AML-193 (cell line): ENCODE measurements at regions not wholly inside any gene's neighbourhood (a gene's known extent, or its start where the extent isn't known, plus 50 kb on each side); places are given as distances from the start of the nearest gene placed in this dataset.

Source experiments
- DNase-seq, 2 experiments: peaks; one replicate each; lab custom pipeline; 2025; lab: John Stamatoyannopoulos, UW

DNA sequence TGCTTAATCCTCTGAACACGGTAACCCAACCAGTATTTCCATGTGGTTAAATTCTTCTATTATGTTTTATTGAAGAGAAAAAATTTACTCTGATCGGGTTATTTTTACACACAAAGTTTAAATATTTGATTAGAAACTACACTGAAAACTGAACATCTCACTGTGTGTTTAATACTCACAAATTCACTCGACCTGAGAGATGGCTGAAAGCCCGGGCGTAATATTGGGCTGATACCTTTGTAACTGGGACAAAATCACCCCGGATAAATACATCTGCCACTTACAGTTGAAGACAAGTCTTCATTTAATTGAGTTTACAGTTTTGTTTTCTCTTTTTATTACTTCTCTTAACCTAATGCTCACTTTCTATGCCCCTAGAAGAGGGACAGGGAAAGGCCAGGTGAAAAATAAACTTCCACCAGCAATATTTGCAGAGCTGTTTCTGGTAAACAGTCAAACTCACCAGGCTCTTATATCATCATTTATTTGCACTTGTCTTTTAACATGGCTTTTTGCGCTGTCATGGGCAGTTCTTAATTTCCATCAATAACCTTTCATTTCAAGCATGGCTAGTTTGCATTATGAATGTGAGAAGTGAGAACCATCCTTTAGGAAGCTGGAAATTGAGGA lies 145.6 kb upstream of the TMCO5A start:
- no peak for DNase-seq

- DNase-seq = no peak
Measured at GRCh38 chr15:37789397-37789786, 145.0 kb upstream of the TMCO5A start.

GRCh38 chr15:37789881-37790280 lies 144.6 kb upstream of the TMCO5A start:
- no peak for DNase-seq

GRCh38 chr15:37791693-37792092 lies 142.7 kb upstream of the TMCO5A start:
- DNase-seq = no peak

GRCh38 chr15:37792351-37792750 lies 142.1 kb upstream of the TMCO5A start:
- no peak for DNase-seq

DNA sequence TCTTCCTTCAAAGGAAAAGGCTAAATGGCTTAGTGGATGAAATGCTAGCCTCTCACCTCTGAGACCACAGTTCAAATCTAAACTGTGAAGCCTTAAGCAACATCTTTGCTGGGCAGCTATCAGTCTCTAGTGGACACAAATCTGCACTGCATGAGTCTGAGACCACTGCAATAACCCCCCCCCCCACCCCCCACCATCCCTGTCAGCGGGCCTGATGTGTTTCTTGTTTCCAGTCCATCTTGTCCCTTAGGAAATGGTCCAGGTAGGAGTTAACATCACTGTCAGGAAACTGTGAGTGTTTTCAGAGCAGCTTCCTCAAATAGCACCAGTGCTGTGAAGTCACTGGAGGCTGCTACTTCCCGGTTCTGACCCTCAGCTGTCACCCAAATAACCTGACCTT lies 140.6 kb upstream of the TMCO5A start:
- no peak for DNase-seq

DNA sequence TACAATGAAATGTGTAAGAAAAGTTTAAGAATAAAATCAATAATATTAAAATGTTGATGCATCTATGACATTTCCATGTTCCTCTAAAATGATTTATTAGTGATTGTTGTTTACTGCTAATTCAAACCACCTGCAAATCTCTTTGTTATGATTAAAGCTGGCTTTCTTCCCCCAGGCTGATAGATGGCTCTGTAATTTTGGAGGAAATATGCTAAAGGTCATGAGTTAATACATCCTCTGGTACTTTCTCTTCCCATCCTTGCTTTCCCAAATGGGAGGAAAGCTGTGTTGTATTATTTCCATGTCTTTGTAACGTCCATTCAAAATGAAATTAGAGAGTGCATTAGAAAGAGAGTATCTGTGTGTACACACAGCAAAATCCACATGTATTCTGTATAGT lies 139.5 kb upstream of the TMCO5A start:
- DNase-seq = no peak

GRCh38 chr15:37801529-37801928 lies 132.9 kb upstream of the TMCO5A start:
- DNase-seq = no peak

DNA sequence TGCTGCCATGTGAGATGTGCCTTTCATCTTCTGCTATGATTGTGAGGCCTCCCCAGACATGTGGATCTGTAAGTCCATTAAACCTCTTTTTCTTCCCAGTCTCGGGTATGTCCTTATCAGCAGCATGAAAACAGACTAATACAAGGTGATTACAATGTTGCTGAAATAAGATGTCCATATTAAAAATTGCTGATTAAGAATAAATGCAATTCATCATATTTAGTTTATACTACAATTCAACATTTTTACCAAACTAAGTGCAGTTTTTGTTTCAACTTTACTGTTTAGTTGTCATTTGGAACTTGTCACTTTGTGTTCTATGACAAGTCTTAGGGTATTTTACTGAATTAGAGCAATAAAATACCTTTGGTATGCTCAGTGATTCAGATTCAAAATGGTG lies 127.6 kb upstream of the TMCO5A start:
- DNase-seq = no peak

DNA sequence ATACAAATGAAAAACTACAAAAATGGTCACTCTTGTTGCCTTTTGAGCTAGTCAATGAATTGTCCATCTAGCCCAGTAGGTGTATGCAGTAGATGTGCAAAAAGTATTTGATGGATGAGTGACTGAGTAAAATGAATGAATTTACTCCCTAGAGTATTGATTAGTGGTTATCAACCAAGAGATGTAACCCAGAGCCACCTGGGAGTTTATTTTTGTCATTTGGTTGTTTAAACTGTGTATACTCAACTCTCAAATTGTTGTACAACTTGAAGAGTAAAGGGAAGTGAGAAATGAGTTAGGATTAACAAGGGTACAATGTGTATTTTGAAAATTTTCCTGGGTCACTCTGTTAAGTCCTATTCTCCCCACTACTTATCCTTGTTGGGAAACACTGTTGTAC lies 124.1 kb upstream of the TMCO5A start:
- DNase-seq = no peak

DNA sequence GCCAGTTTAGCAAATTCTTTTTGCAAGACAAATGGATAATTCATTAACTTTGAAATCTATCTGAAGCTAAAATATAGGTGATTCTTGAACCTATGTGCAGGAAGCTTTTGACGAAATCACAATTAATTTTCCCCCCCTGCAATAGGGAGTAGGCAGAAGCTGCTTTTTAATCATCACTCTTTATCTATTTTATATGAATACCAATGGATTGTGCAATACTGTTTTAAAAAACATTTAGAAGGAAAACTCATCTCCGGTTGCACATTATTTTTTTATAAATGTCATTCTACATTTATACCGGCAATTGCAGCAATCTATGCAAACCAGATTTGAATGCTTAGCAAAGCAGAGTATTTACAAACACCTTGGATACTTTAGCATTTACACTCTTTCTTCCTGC lies 121.1 kb upstream of the TMCO5A start:
- no peak for DNase-seq

DNA sequence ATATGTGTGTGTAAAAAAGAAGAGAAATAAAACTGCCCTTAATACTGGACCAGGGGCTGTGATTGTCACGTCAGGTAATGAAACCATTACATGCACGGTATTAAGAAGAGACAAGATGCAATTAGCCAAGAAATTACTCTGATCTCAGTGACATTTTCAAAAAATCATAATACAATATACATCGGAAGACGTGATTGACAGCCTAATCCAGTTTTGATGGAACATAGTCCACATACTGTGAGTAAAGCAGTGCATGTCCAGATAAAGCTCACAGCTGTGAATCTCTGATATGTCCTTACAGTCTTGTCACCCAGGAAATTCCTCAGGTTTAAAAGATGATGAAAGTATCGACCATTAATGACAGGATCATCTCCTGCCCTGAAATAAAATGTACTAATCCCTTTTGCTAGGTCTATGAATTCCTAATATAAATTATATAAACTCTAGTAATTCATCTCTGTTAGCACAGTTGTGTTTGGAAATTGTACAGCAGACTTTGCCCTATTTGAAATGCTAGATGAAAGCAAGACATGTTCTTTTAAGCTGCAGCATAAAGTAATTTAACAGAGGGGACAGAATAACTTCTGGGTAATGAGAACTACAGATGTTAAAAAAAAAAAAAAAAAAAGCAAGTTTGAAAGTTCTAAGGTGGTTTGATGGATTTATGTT lies 119.5 kb upstream of the TMCO5A start:
- DNase-seq = no peak

DNA sequence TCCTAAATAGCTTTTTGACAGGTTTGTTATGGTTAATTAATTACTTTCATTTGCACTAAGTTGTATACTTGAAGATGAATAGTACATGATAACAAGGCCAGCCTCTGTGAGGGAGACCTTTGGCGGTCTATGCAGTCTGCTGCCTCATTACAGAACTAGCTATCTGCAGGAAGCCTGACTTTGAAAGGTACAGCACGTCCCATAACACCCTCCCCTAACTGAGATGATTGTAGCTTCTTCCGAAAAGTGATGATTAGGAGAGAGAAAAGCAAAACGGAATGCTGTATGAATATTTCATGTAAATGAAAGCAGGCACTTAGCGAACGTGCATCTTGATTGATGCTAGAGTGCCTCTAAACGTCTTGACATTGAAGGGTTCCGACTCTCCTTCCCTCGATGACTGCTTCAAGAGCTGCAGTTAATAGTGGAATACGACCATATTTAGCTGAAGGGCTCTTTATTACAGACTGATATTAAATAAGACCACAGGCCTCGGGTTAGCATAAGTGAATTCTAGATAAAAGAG lies 116.2 kb upstream of the TMCO5A start:
- DNase-seq = no peak

DNA sequence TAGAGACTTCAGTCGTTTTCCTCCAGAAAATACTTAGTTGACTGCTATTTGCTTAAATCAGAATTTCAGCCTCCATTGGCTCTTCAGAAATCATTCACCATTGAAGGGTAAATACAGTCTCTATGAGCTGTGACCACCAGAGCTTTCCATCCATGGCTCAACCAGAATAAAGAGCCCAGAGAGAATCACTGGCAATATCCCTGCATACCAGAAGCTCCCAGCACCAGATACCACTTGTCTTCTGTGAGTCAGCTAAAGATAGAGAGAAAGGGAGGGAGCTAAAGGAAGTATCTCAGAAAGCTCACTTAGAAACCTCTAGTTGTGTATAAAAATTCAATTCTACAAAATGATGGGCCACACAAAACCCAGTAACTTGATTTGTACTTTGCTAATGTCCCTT lies 115.2 kb upstream of the TMCO5A start:
- DNase-seq = no peak

- no peak for DNase-seq
Measured at GRCh38 chr15:37820380-37821128, 113.9 kb upstream of the TMCO5A start.

GRCh38 chr15:37823601-37824275 lies 110.7 kb upstream of the TMCO5A start:
- DNase-seq = no peak

DNA sequence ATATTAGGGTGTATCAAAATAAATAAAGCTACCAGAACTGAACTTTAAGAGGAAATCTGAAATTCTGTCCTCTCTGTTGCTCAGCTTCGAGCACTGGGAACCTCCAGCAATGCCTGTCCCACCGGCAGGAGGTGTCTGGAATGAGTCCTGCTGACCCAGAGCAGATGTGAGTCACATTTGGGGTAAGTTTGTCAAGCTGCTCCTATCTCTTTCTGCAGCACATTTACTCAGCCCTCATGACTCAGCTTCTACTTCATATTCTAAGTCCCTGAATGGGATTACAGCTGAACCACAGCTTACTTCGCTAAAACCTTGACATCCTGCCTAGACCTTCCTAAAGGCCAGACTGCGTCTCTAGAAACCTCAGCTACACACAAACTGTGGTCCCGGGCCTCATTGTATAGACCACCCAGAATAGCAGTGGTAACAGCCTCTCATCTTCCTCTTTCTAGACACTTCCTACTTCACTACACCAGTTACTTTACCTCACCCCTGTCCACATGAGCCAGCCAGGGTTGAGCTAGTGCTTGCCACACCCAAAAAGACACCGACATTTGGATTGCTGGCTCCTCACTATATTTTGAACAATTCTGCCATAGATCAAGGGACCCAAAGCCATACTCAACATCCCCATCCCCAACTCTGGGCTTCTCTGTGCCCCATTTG lies 109.6 kb upstream of the TMCO5A start:
- DNase-seq = no peak

GRCh38 chr15:37837276-37837675 lies 97.2 kb upstream of the TMCO5A start:
- DNase-seq = no peak

DNA sequence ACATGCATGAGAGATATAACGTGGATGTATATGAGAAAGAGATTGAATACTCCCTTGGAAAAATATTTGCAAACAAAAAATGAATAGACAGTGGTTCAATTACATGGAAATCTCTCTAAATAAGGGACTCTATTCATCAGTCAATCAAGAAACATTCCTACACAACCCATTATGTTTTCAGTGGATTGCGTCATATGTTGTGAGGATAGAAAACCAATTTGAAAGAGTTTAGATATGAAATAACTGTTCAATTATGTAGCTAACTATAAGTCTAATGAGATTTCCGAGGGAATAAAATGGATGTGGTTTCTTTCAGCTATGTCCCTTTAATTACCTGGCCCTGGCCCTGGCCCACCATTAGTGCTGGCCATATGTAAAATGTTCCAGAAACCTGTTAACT lies 86.7 kb upstream of the TMCO5A start:
- no peak for DNase-seq

GRCh38 chr15:37856109-37856508 lies 78.3 kb upstream of the TMCO5A start:
- DNase-seq = no peak

GRCh38 chr15:37860896-37861295 lies 73.5 kb upstream of the TMCO5A start:
- DNase-seq = no peak

- no peak for DNase-seq
Measured at GRCh38 chr15:37865687-37866086, 68.8 kb upstream of the TMCO5A start.
